ENCODE measurements at regions not wholly inside any gene's neighbourhood (a gene's known extent, or its start where the extent isn't known, plus 50 kb on each side); places are given as distances from the start of the nearest gene placed in this dataset.

GRCh38 chr18:22609642-22610041 lies 191.9 kb upstream of the CTAGE1 start:
- TF ChIP-seq POLR2A (IDR thresholded peaks at IDR 0.05) (no peak), CTCF (IDR thresholded peaks at IDR 0.05) (no peak)

All from body of pancreas (tissue), 4 donors.